ENCODE measurements at regions not wholly inside any gene's neighbourhood (a gene's known extent, or its start where the extent isn't known, plus 50 kb on each side); places are given as distances from the start of the nearest gene placed in this dataset.

- no peak overlapping the region for H3K9ac ChIP-seq (ENCODE audit: insufficient read depth, low read length)
- H3K36me3 ChIP-seq (ENCODE audit: control insufficient read depth, insufficient read depth, low read length): no peaks in the 10 kb centered on the region
- H2AFZ ChIP-seq (ENCODE audit: low read length): no peak overlapping the region
- H3K4me3 ChIP-seq (replicated peaks in 1 of 4; ENCODE audit: control extremely low read depth in 1 of 4, insufficient read depth in 1 of 4, low read depth in 3 of 4, low read length in 4 of 4): no peak overlapping the region
- no peaks in the 10 kb centered on the region for H4K20me1 ChIP-seq (ENCODE audit: control insufficient read depth, extremely low read depth, insufficient read depth, low read length)
- no peaks in the 10 kb centered on the region for H3K4me1 ChIP-seq (ENCODE audit: control insufficient read depth, extremely low read depth, insufficient read depth, low read length)
- TF ChIP-seq CTCF (conservative IDR thresholded peaks at IDR 0.05 in 1 of 2, IDR thresholded peaks at IDR 0.05 in 1 of 2; ENCODE audit: low read depth in 1 of 2, low read length in 2 of 2) (no peak), EZH2 (IDR thresholded peaks at IDR 0.05; ENCODE audit: low read length, missing control alignments) (no peak)
- H3K4me2 ChIP-seq (ENCODE audit: extremely low read depth, insufficient read depth, low read length): no peak overlapping the region
- DNase-seq (ENCODE audit: low read depth in 2 of 2): no peak
- no peaks in the 10 kb centered on the region for H3K27me3 ChIP-seq (ENCODE audit: control insufficient read depth, insufficient read depth, low read length)
- H3K9me3 ChIP-seq (ENCODE audit: control insufficient read depth, insufficient read depth, low read depth, low read length): no peaks in the 10 kb centered on the region
- no peak overlapping the region for H3K27ac ChIP-seq (ENCODE audit: insufficient read depth, low read length)
- no peaks in the 10 kb centered on the region for H3K79me2 ChIP-seq (ENCODE audit: control insufficient read depth, insufficient read depth, low read length)
These were observed 941.6 kb downstream of the NLGN4Y start for GRCh38 chrY:15465880-15466279.

GRCh38 chrY:15466891-15467290 lies 942.6 kb downstream of the NLGN4Y start:
- peak in 1 of 2 donors; percentile 16 for DNase-seq (ENCODE audit: low read depth in 2 of 2)
- Histone ChIP-seq H3K27me3 (ENCODE audit: control insufficient read depth, insufficient read depth, low read length) (no peaks in the 10 kb centered on the region), H3K36me3 (ENCODE audit: control insufficient read depth, insufficient read depth, low read length) (no peaks in the 10 kb centered on the region), H2AFZ (ENCODE audit: low read length) (no peak overlapping the region), H3K4me1 (ENCODE audit: control insufficient read depth, extremely low read depth, insufficient read depth, low read length) (no peaks in the 10 kb centered on the region), H3K9me3 (ENCODE audit: control insufficient read depth, insufficient read depth, low read depth, low read length) (no peaks in the 10 kb centered on the region), H3K27ac (ENCODE audit: insufficient read depth, low read length) (no peak overlapping the region), H3K4me2 (ENCODE audit: extremely low read depth, insufficient read depth, low read length) (no peak overlapping the region), H3K4me3 (replicated peaks in 1 of 4; ENCODE audit: control extremely low read depth in 1 of 4, insufficient read depth in 1 of 4, low read depth in 3 of 4, low read length in 4 of 4) (no peak overlapping the region), H3K79me2 (ENCODE audit: control insufficient read depth, insufficient read depth, low read length) (no peaks in the 10 kb centered on the region), H3K9ac (ENCODE audit: insufficient read depth, low read length) (no peak overlapping the region), H4K20me1 (ENCODE audit: control insufficient read depth, extremely low read depth, insufficient read depth, low read length) (no peaks in the 10 kb centered on the region)
- TF ChIP-seq CTCF (conservative IDR thresholded peaks at IDR 0.05 in 1 of 2, IDR thresholded peaks at IDR 0.05 in 1 of 2; ENCODE audit: low read depth in 1 of 2, low read length in 2 of 2) (peak; percentile 45 to 52), EZH2 (IDR thresholded peaks at IDR 0.05; ENCODE audit: low read length, missing control alignments) (no peak)

GRCh38 chrY:15468091-15468490 lies 943.8 kb downstream of the NLGN4Y start:
- Histone ChIP-seq H3K36me3 (ENCODE audit: control insufficient read depth, insufficient read depth, low read length) (no peaks in the 10 kb centered on the region), H3K27me3 (ENCODE audit: control insufficient read depth, insufficient read depth, low read length) (no peaks in the 10 kb centered on the region), H3K4me2 (ENCODE audit: extremely low read depth, insufficient read depth, low read length) (no peak overlapping the region), H3K9ac (ENCODE audit: insufficient read depth, low read length) (no peak overlapping the region), H3K4me1 (ENCODE audit: control insufficient read depth, extremely low read depth, insufficient read depth, low read length) (no peaks in the 10 kb centered on the region), H3K27ac (ENCODE audit: insufficient read depth, low read length) (no peak overlapping the region), H4K20me1 (ENCODE audit: control insufficient read depth, extremely low read depth, insufficient read depth, low read length) (no peaks in the 10 kb centered on the region), H3K9me3 (ENCODE audit: control insufficient read depth, insufficient read depth, low read depth, low read length) (no peaks in the 10 kb centered on the region), H2AFZ (ENCODE audit: low read length) (no peak overlapping the region), H3K79me2 (ENCODE audit: control insufficient read depth, insufficient read depth, low read length) (no peaks in the 10 kb centered on the region), H3K4me3 (replicated peaks in 1 of 4; ENCODE audit: control extremely low read depth in 1 of 4, insufficient read depth in 1 of 4, low read depth in 3 of 4, low read length in 4 of 4) (no peak overlapping the region)
- DNase-seq (ENCODE audit: low read depth in 2 of 2): no peak
- TF ChIP-seq CTCF (conservative IDR thresholded peaks at IDR 0.05 in 1 of 2, IDR thresholded peaks at IDR 0.05 in 1 of 2; ENCODE audit: low read depth in 1 of 2, low read length in 2 of 2) (no peak), EZH2 (IDR thresholded peaks at IDR 0.05; ENCODE audit: low read length, missing control alignments) (no peak)
